Stimulated activated CD4-positive, alpha-beta T cell treated with anti-CD3 and anti-CD28 coated beads, Interleukin-4, amount 100 ng/mL, for 4 hours (primary cell): ENCODE measurements at regions not wholly inside any gene's neighbourhood (a gene's known extent, or its start where the extent isn't known, plus 50 kb on each side); places are given as distances from the start of the nearest gene placed in this dataset.
"Not testable (repeated sequence)": the region's sequence is repeated elsewhere in the genome, so short reads cannot be mapped to it uniquely, and the experiment has no call there.

Experiments used
- DNase-seq, 2 experiments: peaks; one replicate each; pipeline ENCODE4 v3.0.0-alpha.2; 2020

GRCh38 chr2:220585241-220585640 lies 957.8 kb downstream of the SLC4A3 start:
- DNase-seq: no peak

GRCh38 chr2:220586980-220587530 lies 959.6 kb downstream of the SLC4A3 start:
- no peak for DNase-seq

- DNase-seq: no peak
Measured at GRCh38 chr2:220588148-220588547, 960.7 kb downstream of the SLC4A3 start.

GRCh38 chr2:220590476-220590875 lies 963.0 kb downstream of the SLC4A3 start:
- no peak for DNase-seq

- DNase-seq: no peak
Measured at GRCh38 chr2:220593526-220593925, 966.1 kb downstream of the SLC4A3 start.

GRCh38 chr2:220601674-220602073 lies 970.4 kb downstream of the EPHA4 start:
- no peak for DNase-seq

- not testable (repeated sequence) for DNase-seq
Measured at GRCh38 chr2:220613004-220613403, 959.1 kb downstream of the EPHA4 start.

GRCh38 chr2:220614064-220614463 lies 958.0 kb downstream of the EPHA4 start:
- no peak for DNase-seq

GRCh38 chr2:220619525-220620220 lies 952.4 kb downstream of the EPHA4 start:
- no peak for DNase-seq

- DNase-seq: no peak
Measured at GRCh38 chr2:220626603-220627002, 945.5 kb downstream of the EPHA4 start.

GRCh38 chr2:220628252-220628651 lies 943.9 kb downstream of the EPHA4 start:
- DNase-seq: no peak

- no peak for DNase-seq
Measured at GRCh38 chr2:220641137-220641536, 931.0 kb downstream of the EPHA4 start.

GRCh38 chr2:220646424-220646823 lies 925.7 kb downstream of the EPHA4 start:
- no peak for DNase-seq

- DNase-seq: no peak
Measured at GRCh38 chr2:220648628-220649027, 923.5 kb downstream of the EPHA4 start.

GRCh38 chr2:220653776-220654175 lies 918.3 kb downstream of the EPHA4 start:
- DNase-seq: no peak

- DNase-seq: no peak
Measured at GRCh38 chr2:220654322-220654721, 917.8 kb downstream of the EPHA4 start.

GRCh38 chr2:220660277-220661145 lies 911.6 kb downstream of the EPHA4 start:
- DNase-seq: no peak

- DNase-seq: no peak
Measured at GRCh38 chr2:220662431-220662830, 909.7 kb downstream of the EPHA4 start.

GRCh38 chr2:220663065-220663464 lies 909.0 kb downstream of the EPHA4 start:
- no peak for DNase-seq

GRCh38 chr2:220664272-220665107 lies 907.6 kb downstream of the EPHA4 start:
- DNase-seq: no peak

- DNase-seq: no peak
Measured at GRCh38 chr2:220665108-220665471, 907.0 kb downstream of the EPHA4 start.

- DNase-seq: no peak
Measured at GRCh38 chr2:220669324-220669723, 902.8 kb downstream of the EPHA4 start.

GRCh38 chr2:220670511-220670910 lies 901.6 kb downstream of the EPHA4 start:
- no peak for DNase-seq
